ENCODE measurements at regions not wholly inside any gene's neighbourhood (a gene's known extent, or its start where the extent isn't known, plus 50 kb on each side); places are given as distances from the start of the nearest gene placed in this dataset.

DNA sequence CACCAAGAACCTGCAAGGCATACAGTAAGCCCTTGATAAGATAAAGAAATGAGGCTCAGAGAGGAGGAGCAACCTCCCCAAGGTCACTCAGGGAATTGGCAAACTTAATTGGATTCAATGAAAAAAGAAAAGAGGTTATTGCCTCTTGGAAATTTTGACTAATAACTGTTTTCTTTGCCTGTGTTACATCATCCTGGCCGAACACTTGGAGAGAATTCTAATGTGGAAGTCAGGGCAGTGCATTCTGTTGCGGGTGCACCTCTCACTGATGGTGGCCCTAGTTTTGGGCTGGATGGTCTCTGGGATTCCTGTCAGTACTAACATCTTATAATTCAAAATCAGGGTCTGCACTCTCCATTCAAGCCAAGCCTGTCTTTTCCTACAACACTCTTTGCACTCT is 186.2 kb upstream of the BCOR start:
- intact Hi-C loops (cut with micrococcal nuclease; ENCODE audit: unreplicated experiment): no loop called here
- no peak for DNase-seq
- peaks cover 4% of the 10 kb centered on the region for H3K9me3 Mint-ChIP-seq (ENCODE audit: low read depth, unreplicated experiment)
- H3K36me3 Mint-ChIP-seq (ENCODE audit: insufficient read depth, unreplicated experiment): no peaks in the 10 kb centered on the region
- TF ChIP-seq CTCF (IDR thresholded peaks at IDR 0.05; ENCODE audit: unreplicated experiment): no peak
- H3K27ac Mint-ChIP-seq (ENCODE audit: unreplicated experiment): no peak overlapping the region
- no TSS peak for BruUV-seq (replicated peaks)
- CTCF ChIA-PET: no interaction called here
- H3K4me3 Mint-ChIP-seq (ENCODE audit: low read depth, unreplicated experiment): no peak overlapping the region
- no peaks in the 10 kb centered on the region for H3K4me1 Mint-ChIP-seq (ENCODE audit: low read depth, unreplicated experiment)
- peaks cover 3% of the 10 kb centered on the region for H3K27me3 Mint-ChIP-seq (ENCODE audit: unreplicated experiment)

DNA sequence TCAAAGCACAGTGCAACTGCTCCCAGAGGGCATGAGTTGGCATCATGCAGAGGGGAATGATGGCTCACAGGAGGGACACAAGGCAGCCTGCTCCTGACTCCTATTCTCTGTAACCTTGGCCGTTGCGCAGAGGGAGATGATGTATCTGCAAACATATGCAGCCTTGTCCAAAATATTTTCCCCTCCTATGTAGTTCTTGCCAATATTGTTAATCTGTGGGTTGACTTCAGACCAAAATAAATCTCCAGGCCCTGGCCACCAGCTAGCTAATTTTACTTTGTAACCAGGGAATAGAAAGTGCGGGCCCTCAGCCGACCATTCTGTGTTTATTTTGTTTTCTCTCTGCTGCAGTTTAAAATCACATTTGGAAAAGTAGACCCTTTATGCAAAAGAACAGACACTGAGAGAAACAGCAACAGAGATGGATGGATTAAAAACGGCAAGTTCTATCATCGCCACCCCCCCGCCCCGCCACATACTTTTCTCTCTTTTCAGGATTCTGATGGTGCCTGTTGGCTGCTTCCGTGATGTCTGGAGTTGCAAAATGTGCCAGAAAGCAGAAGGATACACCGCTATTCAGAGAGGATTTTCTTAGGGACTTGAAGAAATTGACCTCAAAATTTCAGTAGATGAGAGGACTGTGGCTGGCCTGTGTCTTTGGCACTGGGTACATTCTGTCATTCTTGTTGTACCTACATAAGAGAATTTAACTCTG is 185.3 kb upstream of the BCOR start:
- no peak overlapping the region for H3K27ac Mint-ChIP-seq (ENCODE audit: unreplicated experiment)
- no TSS peak for BruUV-seq (replicated peaks)
- H3K9me3 Mint-ChIP-seq (ENCODE audit: low read depth, unreplicated experiment): peaks cover 4% of the 10 kb centered on the region
- H3K36me3 Mint-ChIP-seq (ENCODE audit: insufficient read depth, unreplicated experiment): no peaks in the 10 kb centered on the region
- DNase-seq: no peak
- no peak for TF ChIP-seq CTCF (IDR thresholded peaks at IDR 0.05; ENCODE audit: unreplicated experiment)
- CTCF ChIA-PET: no interaction called here
- H3K4me1 Mint-ChIP-seq (ENCODE audit: low read depth, unreplicated experiment): no peaks in the 10 kb centered on the region
- H3K27me3 Mint-ChIP-seq (ENCODE audit: unreplicated experiment): peaks cover 12% of the 10 kb centered on the region
- intact Hi-C loops (cut with micrococcal nuclease; ENCODE audit: unreplicated experiment): no loop called here
- H3K4me3 Mint-ChIP-seq (ENCODE audit: low read depth, unreplicated experiment): no peak overlapping the region

GRCh38 chrX:40282348-40282747 is 184.6 kb upstream of the BCOR start:
- no peak for TF ChIP-seq CTCF (IDR thresholded peaks at IDR 0.05; ENCODE audit: unreplicated experiment)
- intact Hi-C loops (cut with micrococcal nuclease; ENCODE audit: unreplicated experiment): no loop called here
- peaks cover 17% of the 10 kb centered on the region for H3K27me3 Mint-ChIP-seq (ENCODE audit: unreplicated experiment)
- H3K4me3 Mint-ChIP-seq (ENCODE audit: low read depth, unreplicated experiment): no peak overlapping the region
- CTCF ChIA-PET: no interaction called here
- DNase-seq: no peak
- H3K4me1 Mint-ChIP-seq (ENCODE audit: low read depth, unreplicated experiment): no peaks in the 10 kb centered on the region
- no TSS peak for BruUV-seq (replicated peaks)
- H3K27ac Mint-ChIP-seq (ENCODE audit: unreplicated experiment): no peak overlapping the region
- no peaks in the 10 kb centered on the region for H3K36me3 Mint-ChIP-seq (ENCODE audit: insufficient read depth, unreplicated experiment)
- peaks cover 4% of the 10 kb centered on the region for H3K9me3 Mint-ChIP-seq (ENCODE audit: low read depth, unreplicated experiment)

GRCh38 chrX:40281336-40282005 is 183.7 kb upstream of the BCOR start:
- Mint-ChIP-seq H3K9me3 (ENCODE audit: low read depth, unreplicated experiment) (peaks cover 4% of the 10 kb centered on the region), H3K27ac (ENCODE audit: unreplicated experiment) (no peak overlapping the region), H3K27me3 (ENCODE audit: unreplicated experiment) (peaks cover 17% of the 10 kb centered on the region), H3K4me3 (ENCODE audit: low read depth, unreplicated experiment) (no peak overlapping the region), H3K36me3 (ENCODE audit: insufficient read depth, unreplicated experiment) (no peaks in the 10 kb centered on the region), H3K4me1 (ENCODE audit: low read depth, unreplicated experiment) (no peaks in the 10 kb centered on the region)
- no peak for DNase-seq
- no peak for TF ChIP-seq CTCF (IDR thresholded peaks at IDR 0.05; ENCODE audit: unreplicated experiment)
- BruUV-seq (replicated peaks): no TSS peak
- CTCF ChIA-PET: no interaction called here
- intact Hi-C loops (cut with micrococcal nuclease; ENCODE audit: unreplicated experiment): no loop called here
